C4-2B (cell line): ENCODE measurements at regions not wholly inside any gene's neighbourhood (a gene's known extent, or its start where the extent isn't known, plus 50 kb on each side); places are given as distances from the start of the nearest gene placed in this dataset.

Experiments used
- ZFX ChIP-seq: fragments of 450-650 bp; IDR thresholded peaks from 2 replicates; pipeline ENCODE4 v1.6.1; 2017
- TF ChIP-seq, protein P1 (sequence below): fragments of 450-650 bp; conservative IDR thresholded peaks from 2 replicates; pipeline ENCODE4 v1.5.1; 2017; ENCODE audit warnings: mild to moderate bottlenecking

DNA sequence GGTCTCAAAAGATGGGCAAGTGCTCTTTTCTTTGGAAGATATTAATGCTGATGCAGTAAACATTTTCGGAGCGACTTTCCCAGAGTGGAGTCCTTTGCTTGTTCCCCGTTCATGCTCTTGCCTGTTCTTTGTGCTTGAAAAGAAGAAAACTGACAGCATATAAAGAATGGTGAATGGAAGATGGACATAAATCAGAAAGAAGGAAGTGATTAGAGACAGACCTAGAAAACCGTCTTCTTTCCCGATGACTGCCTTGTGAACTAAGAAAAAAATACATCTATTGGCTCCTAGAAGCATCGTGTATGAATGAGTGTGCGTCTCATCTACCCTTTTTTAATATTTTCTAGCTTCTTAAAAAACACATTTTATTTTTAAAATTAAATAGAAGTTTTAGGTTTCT, 740.1 kb upstream of the FANCL start:
- TF ChIP-seq, protein P1, sequence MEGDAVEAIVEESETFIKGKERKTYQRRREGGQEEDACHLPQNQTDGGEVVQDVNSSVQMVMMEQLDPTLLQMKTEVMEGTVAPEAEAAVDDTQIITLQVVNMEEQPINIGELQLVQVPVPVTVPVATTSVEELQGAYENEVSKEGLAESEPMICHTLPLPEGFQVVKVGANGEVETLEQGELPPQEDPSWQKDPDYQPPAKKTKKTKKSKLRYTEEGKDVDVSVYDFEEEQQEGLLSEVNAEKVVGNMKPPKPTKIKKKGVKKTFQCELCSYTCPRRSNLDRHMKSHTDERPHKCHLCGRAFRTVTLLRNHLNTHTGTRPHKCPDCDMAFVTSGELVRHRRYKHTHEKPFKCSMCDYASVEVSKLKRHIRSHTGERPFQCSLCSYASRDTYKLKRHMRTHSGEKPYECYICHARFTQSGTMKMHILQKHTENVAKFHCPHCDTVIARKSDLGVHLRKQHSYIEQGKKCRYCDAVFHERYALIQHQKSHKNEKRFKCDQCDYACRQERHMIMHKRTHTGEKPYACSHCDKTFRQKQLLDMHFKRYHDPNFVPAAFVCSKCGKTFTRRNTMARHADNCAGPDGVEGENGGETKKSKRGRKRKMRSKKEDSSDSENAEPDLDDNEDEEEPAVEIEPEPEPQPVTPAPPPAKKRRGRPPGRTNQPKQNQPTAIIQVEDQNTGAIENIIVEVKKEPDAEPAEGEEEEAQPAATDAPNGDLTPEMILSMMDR, result no peak
- TF ChIP-seq ZFX, result no peak
